ENCODE measurements at regions not wholly inside any gene's neighbourhood (a gene's known extent, or its start where the extent isn't known, plus 50 kb on each side); places are given as distances from the start of the nearest gene placed in this dataset.
"Not testable (repeated sequence)": the region's sequence is repeated elsewhere in the genome, so short reads cannot be mapped to it uniquely, and the experiment has no call there.

GRCh38 chr1:55767171-55767570, 552.0 kb upstream of the USP24 start:
- Histone ChIP-seq H3K9me3 (ENCODE audit: control insufficient read depth, low read length) (no peaks in the 10 kb centered on the region), H3K4me1 (ENCODE audit: control insufficient read depth, insufficient read depth, low read length, poor library complexity, severe bottlenecking) (no peaks in the 10 kb centered on the region), H3K27me3 (replicated peaks; ENCODE audit: control insufficient read depth, insufficient read depth, low read length, poor library complexity, severe bottlenecking) (no peaks in the 10 kb centered on the region), H3K36me3 (ENCODE audit: control insufficient read depth, insufficient read depth, low read length) (no peaks in the 10 kb centered on the region), H3K27ac (ENCODE audit: insufficient read depth, low read length, poor library complexity, severe bottlenecking) (no peak overlapping the region), H3K4me3 (ENCODE audit: insufficient read depth, low read depth, low read length, poor library complexity, severe bottlenecking) (no peak overlapping the region)
- DNase-seq, result no peak

DNA sequence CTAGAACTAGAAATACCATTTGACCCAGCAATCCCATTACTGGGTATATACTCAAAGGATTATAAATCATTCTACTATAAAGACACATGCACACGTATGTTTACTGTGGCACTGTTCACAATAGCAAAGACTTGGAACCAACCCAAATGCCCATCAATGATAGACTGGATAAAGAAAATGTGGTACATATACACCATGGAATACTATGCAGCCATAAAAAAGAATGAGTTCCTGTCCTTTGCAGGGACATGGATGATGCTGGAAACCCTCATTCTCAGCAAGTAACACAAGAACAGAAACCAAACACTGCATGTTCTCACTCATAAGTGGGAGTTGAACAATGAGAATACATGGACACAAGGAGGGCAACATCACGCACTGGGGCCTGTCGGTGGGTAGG, 550.3 kb upstream of the USP24 start:
- H3K4me3 ChIP-seq (ENCODE audit: insufficient read depth, low read depth, low read length, poor library complexity, severe bottlenecking), result not testable (repeated sequence)

DNA sequence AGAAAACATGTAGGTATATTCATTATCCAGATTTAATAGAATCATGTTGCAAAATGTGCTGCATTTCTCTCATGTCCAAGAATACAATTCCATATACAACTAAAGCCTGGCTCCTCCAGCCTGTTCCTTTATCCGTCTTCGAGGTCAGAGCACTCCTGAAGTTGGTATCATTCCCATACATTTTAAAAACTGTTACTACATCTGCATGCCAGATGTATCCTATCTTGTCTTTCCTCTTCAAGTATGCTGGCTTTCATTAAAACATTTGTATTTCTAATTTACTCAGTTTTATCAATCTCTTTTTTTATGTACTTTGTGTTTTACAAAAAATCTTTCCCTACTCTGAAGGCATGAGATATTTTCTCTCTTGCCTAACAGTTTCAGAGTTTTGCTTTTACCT, 536.6 kb upstream of the USP24 start:
- Histone ChIP-seq H3K4me3 (ENCODE audit: insufficient read depth, low read depth, low read length, poor library complexity, severe bottlenecking) (no peak overlapping the region), H3K27ac (ENCODE audit: insufficient read depth, low read length, poor library complexity, severe bottlenecking) (no peak overlapping the region), H3K36me3 (ENCODE audit: control insufficient read depth, insufficient read depth, low read length) (no peaks in the 10 kb centered on the region), H3K9me3 (ENCODE audit: control insufficient read depth, low read length) (no peaks in the 10 kb centered on the region), H3K27me3 (replicated peaks; ENCODE audit: control insufficient read depth, insufficient read depth, low read length, poor library complexity, severe bottlenecking) (no peaks in the 10 kb centered on the region), H3K4me1 (ENCODE audit: control insufficient read depth, insufficient read depth, low read length, poor library complexity, severe bottlenecking) (no peaks in the 10 kb centered on the region)
- no peak for DNase-seq

More for the DNA sequence above, 550.3 kb upstream of the USP24 start:
- H3K27me3 ChIP-seq (replicated peaks; ENCODE audit: control insufficient read depth, insufficient read depth, low read length, poor library complexity, severe bottlenecking); H3K4me1 ChIP-seq (ENCODE audit: control insufficient read depth, insufficient read depth, low read length, poor library complexity, severe bottlenecking); DNase-seq; H3K36me3 ChIP-seq (ENCODE audit: control insufficient read depth, insufficient read depth, low read length); H3K27ac ChIP-seq (ENCODE audit: insufficient read depth, low read length, poor library complexity, severe bottlenecking); H3K9me3 ChIP-seq (ENCODE audit: control insufficient read depth, low read length): not testable (repeated sequence)

DNA sequence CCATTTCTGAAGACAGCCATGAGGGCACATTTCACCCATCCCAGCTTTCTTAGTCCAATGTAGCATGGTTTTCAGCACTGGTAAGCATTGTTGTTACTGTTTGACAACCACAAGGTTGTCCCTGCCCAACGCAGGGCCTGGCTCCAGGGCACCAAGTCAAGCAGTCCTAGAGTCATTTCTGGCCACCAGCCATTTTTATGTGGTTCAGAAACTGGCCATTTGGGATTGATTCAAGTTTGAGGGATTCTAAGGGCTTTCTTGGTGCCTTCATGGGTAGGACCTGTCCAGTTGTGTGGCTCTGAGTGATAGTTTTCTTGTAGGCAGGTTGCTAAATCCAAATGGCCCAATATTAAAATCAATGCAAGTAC, 535.4 kb upstream of the USP24 start:
- no peaks in the 10 kb centered on the region for H3K27me3 ChIP-seq (replicated peaks; ENCODE audit: control insufficient read depth, insufficient read depth, low read length, poor library complexity, severe bottlenecking)
- no peak for DNase-seq
- H3K4me3 ChIP-seq (ENCODE audit: insufficient read depth, low read depth, low read length, poor library complexity, severe bottlenecking), result no peak overlapping the region
- no peak overlapping the region for H3K27ac ChIP-seq (ENCODE audit: insufficient read depth, low read length, poor library complexity, severe bottlenecking)
- no peaks in the 10 kb centered on the region for H3K36me3 ChIP-seq (ENCODE audit: control insufficient read depth, insufficient read depth, low read length)
- no peaks in the 10 kb centered on the region for H3K4me1 ChIP-seq (ENCODE audit: control insufficient read depth, insufficient read depth, low read length, poor library complexity, severe bottlenecking)
- H3K9me3 ChIP-seq (ENCODE audit: control insufficient read depth, low read length), result no peaks in the 10 kb centered on the region

- Histone ChIP-seq H3K27me3 (replicated peaks; ENCODE audit: control insufficient read depth, insufficient read depth, low read length, poor library complexity, severe bottlenecking) (no peaks in the 10 kb centered on the region), H3K9me3 (ENCODE audit: control insufficient read depth, low read length) (no peaks in the 10 kb centered on the region), H3K4me1 (ENCODE audit: control insufficient read depth, insufficient read depth, low read length, poor library complexity, severe bottlenecking) (no peaks in the 10 kb centered on the region), H3K4me3 (ENCODE audit: insufficient read depth, low read depth, low read length, poor library complexity, severe bottlenecking) (no peak overlapping the region), H3K27ac (ENCODE audit: insufficient read depth, low read length, poor library complexity, severe bottlenecking) (no peak overlapping the region), H3K36me3 (ENCODE audit: control insufficient read depth, insufficient read depth, low read length) (no peaks in the 10 kb centered on the region)
- DNase-seq, result no peak
These were observed 534.9 kb upstream of the USP24 start for GRCh38 chr1:55749975-55750627.

- Histone ChIP-seq H3K36me3 (ENCODE audit: control insufficient read depth, insufficient read depth, low read length) (no peaks in the 10 kb centered on the region), H3K4me1 (ENCODE audit: control insufficient read depth, insufficient read depth, low read length, poor library complexity, severe bottlenecking) (no peaks in the 10 kb centered on the region), H3K4me3 (ENCODE audit: insufficient read depth, low read depth, low read length, poor library complexity, severe bottlenecking) (no peak overlapping the region), H3K27ac (ENCODE audit: insufficient read depth, low read length, poor library complexity, severe bottlenecking) (no peak overlapping the region), H3K9me3 (ENCODE audit: control insufficient read depth, low read length) (no peaks in the 10 kb centered on the region), H3K27me3 (replicated peaks; ENCODE audit: control insufficient read depth, insufficient read depth, low read length, poor library complexity, severe bottlenecking) (no peaks in the 10 kb centered on the region)
- DNase-seq, result no peak
These were observed 532.3 kb upstream of the USP24 start for GRCh38 chr1:55747408-55747841.

DNA sequence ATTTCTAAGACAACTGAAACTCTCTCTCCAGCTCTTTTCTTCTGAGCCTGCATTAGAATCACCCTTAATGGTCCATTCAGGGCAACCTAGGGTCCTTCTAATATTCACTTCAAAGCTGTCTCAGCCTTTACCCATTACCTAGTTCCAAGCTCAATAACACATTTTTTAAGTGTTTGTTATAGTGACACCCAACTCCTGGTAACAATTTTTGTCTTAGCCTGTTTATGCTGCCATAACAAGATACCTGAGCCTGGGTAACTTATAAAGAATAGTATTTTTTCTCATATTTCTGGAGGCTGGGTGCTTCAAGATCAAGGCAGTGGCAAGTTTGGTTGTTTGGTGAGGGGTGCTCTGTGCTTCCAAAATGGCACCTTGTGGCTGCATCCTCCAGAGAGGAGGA, 531.5 kb upstream of the USP24 start:
- Histone ChIP-seq H3K36me3 (ENCODE audit: control insufficient read depth, insufficient read depth, low read length) (no peaks in the 10 kb centered on the region), H3K27ac (ENCODE audit: insufficient read depth, low read length, poor library complexity, severe bottlenecking) (no peak overlapping the region), H3K4me3 (ENCODE audit: insufficient read depth, low read depth, low read length, poor library complexity, severe bottlenecking) (no peak overlapping the region), H3K4me1 (ENCODE audit: control insufficient read depth, insufficient read depth, low read length, poor library complexity, severe bottlenecking) (no peaks in the 10 kb centered on the region), H3K27me3 (replicated peaks; ENCODE audit: control insufficient read depth, insufficient read depth, low read length, poor library complexity, severe bottlenecking) (no peaks in the 10 kb centered on the region), H3K9me3 (ENCODE audit: control insufficient read depth, low read length) (no peaks in the 10 kb centered on the region)
- no peak for DNase-seq

- DNase-seq, result no peak
- no peaks in the 10 kb centered on the region for H3K27me3 ChIP-seq (replicated peaks; ENCODE audit: control insufficient read depth, insufficient read depth, low read length, poor library complexity, severe bottlenecking)
- H3K4me3 ChIP-seq (ENCODE audit: insufficient read depth, low read depth, low read length, poor library complexity, severe bottlenecking), result no peak overlapping the region
- H3K9me3 ChIP-seq (ENCODE audit: control insufficient read depth, low read length), result no peaks in the 10 kb centered on the region
- no peak overlapping the region for H3K27ac ChIP-seq (ENCODE audit: insufficient read depth, low read length, poor library complexity, severe bottlenecking)
- H3K4me1 ChIP-seq (ENCODE audit: control insufficient read depth, insufficient read depth, low read length, poor library complexity, severe bottlenecking), result no peaks in the 10 kb centered on the region
- no peaks in the 10 kb centered on the region for H3K36me3 ChIP-seq (ENCODE audit: control insufficient read depth, insufficient read depth, low read length)
These were observed 526.4 kb upstream of the USP24 start for GRCh38 chr1:55741516-55741915.

DNA sequence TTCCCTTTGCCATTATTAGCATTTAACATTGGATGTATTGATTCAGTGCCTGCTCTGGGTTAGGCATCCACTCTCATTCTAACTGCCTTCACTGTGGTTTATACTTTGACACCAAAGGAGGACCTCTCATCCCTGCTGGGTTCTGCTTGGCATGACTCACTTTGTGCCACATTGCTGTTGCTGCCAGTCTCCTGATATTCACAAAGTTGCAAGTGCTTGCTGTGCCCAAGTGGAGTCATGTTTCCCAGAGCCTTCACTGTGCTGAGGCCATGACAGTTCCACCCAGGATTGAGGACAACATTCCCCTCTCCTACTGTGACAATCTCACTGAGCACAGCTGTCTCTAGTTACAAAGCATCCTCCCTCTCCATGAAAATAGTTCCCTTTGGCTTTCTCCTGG, 519.9 kb upstream of the USP24 start:
- Histone ChIP-seq H3K27ac (ENCODE audit: insufficient read depth, low read length, poor library complexity, severe bottlenecking) (no peak overlapping the region), H3K9me3 (ENCODE audit: control insufficient read depth, low read length) (no peaks in the 10 kb centered on the region), H3K36me3 (ENCODE audit: control insufficient read depth, insufficient read depth, low read length) (no peaks in the 10 kb centered on the region), H3K4me3 (ENCODE audit: insufficient read depth, low read depth, low read length, poor library complexity, severe bottlenecking) (no peak overlapping the region), H3K27me3 (replicated peaks; ENCODE audit: control insufficient read depth, insufficient read depth, low read length, poor library complexity, severe bottlenecking) (no peaks in the 10 kb centered on the region), H3K4me1 (ENCODE audit: control insufficient read depth, insufficient read depth, low read length, poor library complexity, severe bottlenecking) (no peaks in the 10 kb centered on the region)
- no peak for DNase-seq

- Histone ChIP-seq H3K4me3 (ENCODE audit: insufficient read depth, low read depth, low read length, poor library complexity, severe bottlenecking) (no peak overlapping the region), H3K36me3 (ENCODE audit: control insufficient read depth, insufficient read depth, low read length) (no peaks in the 10 kb centered on the region), H3K27ac (ENCODE audit: insufficient read depth, low read length, poor library complexity, severe bottlenecking) (no peak overlapping the region), H3K4me1 (ENCODE audit: control insufficient read depth, insufficient read depth, low read length, poor library complexity, severe bottlenecking) (no peaks in the 10 kb centered on the region), H3K9me3 (ENCODE audit: control insufficient read depth, low read length) (no peaks in the 10 kb centered on the region), H3K27me3 (replicated peaks; ENCODE audit: control insufficient read depth, insufficient read depth, low read length, poor library complexity, severe bottlenecking) (no peaks in the 10 kb centered on the region)
- DNase-seq, result no peak
These were observed 511.8 kb upstream of the USP24 start for GRCh38 chr1:55726994-55727393.
